ENCODE measurements at regions not wholly inside any gene's neighbourhood (a gene's known extent, or its start where the extent isn't known, plus 50 kb on each side); places are given as distances from the start of the nearest gene placed in this dataset.

- no peaks in the 10 kb centered on the region for H3K27me3 ChIP-seq
- no peaks in the 10 kb centered on the region for H3K36me3 ChIP-seq
- intact Hi-C loops (cut with DNase I; ENCODE audit: low total_unique reads) = no loop called here
- no peak overlapping the region for H3K27ac ChIP-seq
- no peak for DNase-seq
- no peaks in the 10 kb centered on the region for H3K4me1 ChIP-seq
- TF ChIP-seq POLR2A (IDR thresholded peaks at IDR 0.05) (no peak), CTCF (IDR thresholded peaks at IDR 0.05) (no peak)
- no peak overlapping the region for H3K4me3 ChIP-seq
- H3K9me3 ChIP-seq = no peaks in the 10 kb centered on the region
Measured at GRCh38 chr10:56091872-56092271, 269.2 kb downstream of the ZWINT start.

GRCh38 chr10:56090914-56091540 is 270.0 kb downstream of the ZWINT start:
- no peaks in the 10 kb centered on the region for H3K4me1 ChIP-seq
- no peaks in the 10 kb centered on the region for H3K27me3 ChIP-seq
- H3K4me3 ChIP-seq = no peak overlapping the region
- no peak overlapping the region for H3K27ac ChIP-seq
- H3K36me3 ChIP-seq = no peaks in the 10 kb centered on the region
- H3K9me3 ChIP-seq = no peaks in the 10 kb centered on the region
- no peak for DNase-seq
- intact Hi-C loops (cut with DNase I; ENCODE audit: low total_unique reads) = no loop called here
- TF ChIP-seq POLR2A (IDR thresholded peaks at IDR 0.05) (no peak), CTCF (IDR thresholded peaks at IDR 0.05) (no peak)

- H3K4me1 ChIP-seq = no peaks in the 10 kb centered on the region
- H3K27me3 ChIP-seq = no peaks in the 10 kb centered on the region
- TF ChIP-seq POLR2A (IDR thresholded peaks at IDR 0.05) = no peak
- TF ChIP-seq CTCF (IDR thresholded peaks at IDR 0.05) = no peak
- no peak overlapping the region for H3K27ac ChIP-seq
- no peaks in the 10 kb centered on the region for H3K36me3 ChIP-seq
- intact Hi-C loops (cut with DNase I; ENCODE audit: low total_unique reads) = no loop called here
- no peak for DNase-seq
- no peak overlapping the region for H3K4me3 ChIP-seq
- H3K9me3 ChIP-seq = no peaks in the 10 kb centered on the region
Measured at GRCh38 chr10:56085406-56086122, 275.5 kb downstream of the ZWINT start.

GRCh38 chr10:56082169-56082568 is 278.9 kb downstream of the ZWINT start:
- H3K27me3 ChIP-seq = no peaks in the 10 kb centered on the region
- no peaks in the 10 kb centered on the region for H3K36me3 ChIP-seq
- intact Hi-C loops (cut with DNase I; ENCODE audit: low total_unique reads) = no loop called here
- DNase-seq = no peak
- no peak overlapping the region for H3K27ac ChIP-seq
- H3K4me1 ChIP-seq = no peaks in the 10 kb centered on the region
- no peak for TF ChIP-seq POLR2A (IDR thresholded peaks at IDR 0.05)
- no peak for TF ChIP-seq CTCF (IDR thresholded peaks at IDR 0.05)
- H3K4me3 ChIP-seq = no peak overlapping the region
- no peaks in the 10 kb centered on the region for H3K9me3 ChIP-seq

GRCh38 chr10:56068473-56069263 is 292.4 kb downstream of the ZWINT start:
- no peak for DNase-seq
- H3K4me3 ChIP-seq = no peak overlapping the region
- no peak for TF ChIP-seq CTCF (IDR thresholded peaks at IDR 0.05)
- TF ChIP-seq POLR2A (IDR thresholded peaks at IDR 0.05) = no peak
- no peak overlapping the region for H3K27ac ChIP-seq
- intact Hi-C loops (cut with DNase I; ENCODE audit: low total_unique reads) = no loop called here
- H3K27me3 ChIP-seq = no peaks in the 10 kb centered on the region
- H3K4me1 ChIP-seq = no peaks in the 10 kb centered on the region
- no peaks in the 10 kb centered on the region for H3K36me3 ChIP-seq
- no peaks in the 10 kb centered on the region for H3K9me3 ChIP-seq

All from uterus (tissue), 3 donors.